ENCODE measurements at regions not wholly inside any gene's neighbourhood (a gene's known extent, or its start where the extent isn't known, plus 50 kb on each side); places are given as distances from the start of the nearest gene placed in this dataset.

DNA sequence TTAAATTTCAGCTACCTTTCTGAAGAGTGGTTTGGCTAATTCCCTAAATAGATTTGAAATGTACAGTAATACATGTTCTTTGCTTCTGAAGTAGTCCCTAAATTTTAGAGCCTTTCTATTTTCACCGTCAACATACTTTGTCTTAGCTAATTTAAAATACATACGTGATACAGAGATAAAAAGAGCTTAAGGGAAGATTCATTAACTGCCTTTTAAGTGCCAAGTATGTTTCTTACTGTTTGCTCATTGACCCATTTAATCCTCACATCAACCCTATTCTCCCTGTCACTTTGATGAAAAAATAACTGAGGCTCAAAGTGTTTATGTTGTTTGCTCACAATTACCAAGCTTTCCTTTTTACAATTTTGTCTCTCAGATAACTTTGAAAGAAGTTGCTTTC lies 118.6 kb upstream of the CDH7 start:
- POLR2A ChIA-PET (ENCODE audit: unreplicated experiment) = no interaction called here

DNA sequence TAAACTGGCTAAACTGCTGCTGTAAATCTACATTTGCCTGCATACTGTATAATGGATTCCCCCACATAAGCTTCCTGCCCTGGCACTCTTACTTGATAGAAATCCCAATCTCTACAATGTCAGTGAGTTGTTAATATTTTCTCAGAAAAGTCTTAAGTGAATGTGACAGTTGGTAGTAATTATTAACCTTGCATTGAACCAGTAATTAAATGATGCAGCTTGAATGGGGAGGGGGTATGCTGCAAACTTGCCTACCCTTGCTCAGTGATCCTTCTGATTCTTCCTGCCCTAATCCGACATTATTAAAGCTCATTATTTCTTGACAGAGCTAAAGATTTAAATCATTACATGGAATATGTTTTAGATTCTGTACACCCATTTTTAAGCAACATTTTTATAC lies 119.0 kb upstream of the CDH7 start:
- H3K9ac ChIP-seq (ENCODE audit: low read length) = no peak overlapping the region
- H3K79me2 ChIP-seq (ENCODE audit: low read length) = no peaks in the 10 kb centered on the region
- no peaks in the 10 kb centered on the region for H3K27me3 ChIP-seq (ENCODE audit: low read length)
- no peaks in the 10 kb centered on the region for H3K9me3 ChIP-seq (ENCODE audit: low read length)
- no peaks in the 10 kb centered on the region for H3K9me2 ChIP-seq (replicated peaks; ENCODE audit: low read length)
- no peaks in the 10 kb centered on the region for H4K20me1 ChIP-seq (ENCODE audit: low read length)
- H3K36me3 ChIP-seq (ENCODE audit: low read depth, low read length) = no peaks in the 10 kb centered on the region
- ChIA-PET CTCF (no interaction called here), POLR2A (ENCODE audit: unreplicated experiment) (no interaction called here)
- no peak overlapping the region for H3K4me3 ChIP-seq (ENCODE audit: low read length)
- no peak overlapping the region for H3K4me2 ChIP-seq (ENCODE audit: low read length)
- no TSS peak for BruUV-seq (replicated peaks)
- intact Hi-C loops (cut with micrococcal nuclease) = no loop called here
- TF ChIP-seq EZH2phosphoT487 (IDR thresholded peaks at IDR 0.05; ENCODE audit: borderline replicate concordance, low read length) = no peak
- TF ChIP-seq, protein P1, sequence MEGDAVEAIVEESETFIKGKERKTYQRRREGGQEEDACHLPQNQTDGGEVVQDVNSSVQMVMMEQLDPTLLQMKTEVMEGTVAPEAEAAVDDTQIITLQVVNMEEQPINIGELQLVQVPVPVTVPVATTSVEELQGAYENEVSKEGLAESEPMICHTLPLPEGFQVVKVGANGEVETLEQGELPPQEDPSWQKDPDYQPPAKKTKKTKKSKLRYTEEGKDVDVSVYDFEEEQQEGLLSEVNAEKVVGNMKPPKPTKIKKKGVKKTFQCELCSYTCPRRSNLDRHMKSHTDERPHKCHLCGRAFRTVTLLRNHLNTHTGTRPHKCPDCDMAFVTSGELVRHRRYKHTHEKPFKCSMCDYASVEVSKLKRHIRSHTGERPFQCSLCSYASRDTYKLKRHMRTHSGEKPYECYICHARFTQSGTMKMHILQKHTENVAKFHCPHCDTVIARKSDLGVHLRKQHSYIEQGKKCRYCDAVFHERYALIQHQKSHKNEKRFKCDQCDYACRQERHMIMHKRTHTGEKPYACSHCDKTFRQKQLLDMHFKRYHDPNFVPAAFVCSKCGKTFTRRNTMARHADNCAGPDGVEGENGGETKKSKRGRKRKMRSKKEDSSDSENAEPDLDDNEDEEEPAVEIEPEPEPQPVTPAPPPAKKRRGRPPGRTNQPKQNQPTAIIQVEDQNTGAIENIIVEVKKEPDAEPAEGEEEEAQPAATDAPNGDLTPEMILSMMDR (conservative IDR thresholded peaks at IDR 0.05; ENCODE audit: low read depth, low read length) = no peak
- TF ChIP-seq EZH2 (IDR thresholded peaks at IDR 0.05; ENCODE audit: low read length, unreplicated experiment) = no peak
- no peaks in the 10 kb centered on the region for H3F3A ChIP-seq (ENCODE audit: low read length, unreplicated experiment)
- no peaks in the 10 kb centered on the region for H3K4me1 ChIP-seq (ENCODE audit: insufficient read depth, low read length)
- H3K27ac ChIP-seq (ENCODE audit: low read length) = no peak overlapping the region
- no peak overlapping the region for H2AFZ ChIP-seq (ENCODE audit: low read length)
- DNase-seq = no peak
- ATAC-seq = no peak

More for the DNA sequence above, 118.6 kb upstream of the CDH7 start:
- Histone ChIP-seq H3K36me3 (ENCODE audit: low read depth, low read length) (no peaks in the 10 kb centered on the region), H3K9me2 (replicated peaks; ENCODE audit: low read length) (no peaks in the 10 kb centered on the region), H3K9me3 (ENCODE audit: low read length) (no peaks in the 10 kb centered on the region), H3F3A (ENCODE audit: low read length, unreplicated experiment) (no peaks in the 10 kb centered on the region), H3K4me1 (ENCODE audit: insufficient read depth, low read length) (no peaks in the 10 kb centered on the region), H3K4me3 (ENCODE audit: low read length) (no peak overlapping the region), H3K27ac (ENCODE audit: low read length) (no peak overlapping the region), H3K27me3 (ENCODE audit: low read length) (no peaks in the 10 kb centered on the region), H2AFZ (ENCODE audit: low read length) (no peak overlapping the region), H4K20me1 (ENCODE audit: low read length) (no peaks in the 10 kb centered on the region), H3K4me2 (ENCODE audit: low read length) (no peak overlapping the region), H3K9ac (ENCODE audit: low read length) (no peak overlapping the region), H3K79me2 (ENCODE audit: low read length) (no peaks in the 10 kb centered on the region)
- ATAC-seq = no peak
- no peak for DNase-seq
- TF ChIP-seq EZH2 (IDR thresholded peaks at IDR 0.05; ENCODE audit: low read length, unreplicated experiment) (no peak), EZH2phosphoT487 (IDR thresholded peaks at IDR 0.05; ENCODE audit: borderline replicate concordance, low read length) (no peak)
- TF ChIP-seq, protein P1 (conservative IDR thresholded peaks at IDR 0.05; ENCODE audit: low read depth, low read length) = no peak
- CTCF ChIA-PET = no interaction called here
- BruUV-seq (replicated peaks) = no TSS peak
- intact Hi-C loops (cut with micrococcal nuclease) = no loop called here

DNA sequence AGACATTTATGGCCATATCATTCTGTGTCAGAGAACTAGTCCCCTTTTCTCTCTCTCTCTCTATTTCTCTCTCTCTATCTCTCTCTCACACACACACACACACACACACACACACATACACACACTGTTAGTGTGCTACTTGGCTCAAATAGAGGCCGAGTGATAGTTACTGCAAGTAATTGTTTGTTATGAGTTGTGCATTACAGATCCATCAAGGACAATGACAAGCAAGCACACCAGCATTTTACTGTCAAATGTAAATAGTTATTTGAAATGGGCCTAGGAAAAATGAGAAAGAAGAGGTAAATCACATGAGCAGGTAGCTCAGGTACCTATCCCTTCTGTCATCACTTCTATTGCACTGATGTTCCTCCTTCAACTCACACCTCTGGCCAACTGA lies 122.4 kb upstream of the CDH7 start:
- Histone ChIP-seq H3K4me3 (ENCODE audit: low read length) (no peak overlapping the region), H2AFZ (ENCODE audit: low read length) (no peak overlapping the region), H3K9me2 (replicated peaks; ENCODE audit: low read length) (no peaks in the 10 kb centered on the region), H3K9ac (ENCODE audit: low read length) (no peak overlapping the region), H3K4me2 (ENCODE audit: low read length) (no peak overlapping the region), H3K27ac (ENCODE audit: low read length) (no peak overlapping the region), H3K4me1 (ENCODE audit: insufficient read depth, low read length) (no peaks in the 10 kb centered on the region), H3K36me3 (ENCODE audit: low read depth, low read length) (no peaks in the 10 kb centered on the region), H3K79me2 (ENCODE audit: low read length) (no peaks in the 10 kb centered on the region), H3K27me3 (ENCODE audit: low read length) (no peaks in the 10 kb centered on the region), H3F3A (ENCODE audit: low read length, unreplicated experiment) (no peaks in the 10 kb centered on the region), H4K20me1 (ENCODE audit: low read length) (no peaks in the 10 kb centered on the region), H3K9me3 (ENCODE audit: low read length) (no peaks in the 10 kb centered on the region)
- intact Hi-C loops (cut with micrococcal nuclease) = no loop called here
- CTCF ChIA-PET = no interaction called here
- no TSS peak for BruUV-seq (replicated peaks)
- POLR2A ChIA-PET (ENCODE audit: unreplicated experiment) = no interaction called here
- TF ChIP-seq EZH2phosphoT487 (IDR thresholded peaks at IDR 0.05; ENCODE audit: borderline replicate concordance, low read length) (no peak), EZH2 (IDR thresholded peaks at IDR 0.05; ENCODE audit: low read length, unreplicated experiment) (no peak)
- TF ChIP-seq, protein P1 (conservative IDR thresholded peaks at IDR 0.05; ENCODE audit: low read depth, low read length) = no peak
- no peak for ATAC-seq
- DNase-seq = no peak

Measured in PC-3 (cell line).